ENCODE measurements at regions not wholly inside any gene's neighbourhood (a gene's known extent, or its start where the extent isn't known, plus 50 kb on each side); places are given as distances from the start of the nearest gene placed in this dataset.

DNA sequence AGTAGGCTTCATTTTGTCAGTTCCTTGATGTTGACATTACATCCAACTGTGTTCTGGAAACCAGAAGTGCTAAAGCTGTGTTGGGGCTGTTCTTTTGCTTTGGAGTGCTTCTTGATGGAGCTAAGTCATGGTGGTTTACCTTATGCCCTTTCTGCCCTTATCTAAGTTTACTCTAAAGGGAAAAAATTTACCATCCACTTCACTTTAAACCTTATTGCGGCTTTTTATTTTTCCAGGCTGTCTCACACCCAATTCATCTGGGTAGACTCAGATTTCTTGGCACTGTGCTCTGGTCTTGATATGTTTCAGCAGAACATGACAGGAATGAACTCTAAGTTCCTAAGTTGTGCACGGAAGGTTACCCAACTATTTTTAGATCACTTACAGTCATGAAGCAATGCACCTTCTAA, 104.7 kb upstream of the TTC29 start:
- TF ChIP-seq, protein P1, sequence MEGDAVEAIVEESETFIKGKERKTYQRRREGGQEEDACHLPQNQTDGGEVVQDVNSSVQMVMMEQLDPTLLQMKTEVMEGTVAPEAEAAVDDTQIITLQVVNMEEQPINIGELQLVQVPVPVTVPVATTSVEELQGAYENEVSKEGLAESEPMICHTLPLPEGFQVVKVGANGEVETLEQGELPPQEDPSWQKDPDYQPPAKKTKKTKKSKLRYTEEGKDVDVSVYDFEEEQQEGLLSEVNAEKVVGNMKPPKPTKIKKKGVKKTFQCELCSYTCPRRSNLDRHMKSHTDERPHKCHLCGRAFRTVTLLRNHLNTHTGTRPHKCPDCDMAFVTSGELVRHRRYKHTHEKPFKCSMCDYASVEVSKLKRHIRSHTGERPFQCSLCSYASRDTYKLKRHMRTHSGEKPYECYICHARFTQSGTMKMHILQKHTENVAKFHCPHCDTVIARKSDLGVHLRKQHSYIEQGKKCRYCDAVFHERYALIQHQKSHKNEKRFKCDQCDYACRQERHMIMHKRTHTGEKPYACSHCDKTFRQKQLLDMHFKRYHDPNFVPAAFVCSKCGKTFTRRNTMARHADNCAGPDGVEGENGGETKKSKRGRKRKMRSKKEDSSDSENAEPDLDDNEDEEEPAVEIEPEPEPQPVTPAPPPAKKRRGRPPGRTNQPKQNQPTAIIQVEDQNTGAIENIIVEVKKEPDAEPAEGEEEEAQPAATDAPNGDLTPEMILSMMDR (IDR thresholded peaks at IDR 0.05; ENCODE audit: low read depth, low read length) = no peak
- TF ChIP-seq POLR2A (IDR thresholded peaks at IDR 0.05; ENCODE audit: extremely low read depth, insufficient read length) (no peak), MYC (IDR thresholded peaks at IDR 0.05; ENCODE audit: low read depth, low read length) (no peak)
